K562 (cell line): ENCODE measurements at regions not wholly inside any gene's neighbourhood (a gene's known extent, or its start where the extent isn't known, plus 50 kb on each side); places are given as distances from the start of the nearest gene placed in this dataset.

Experiments used
- ATAC-seq: fragments of 200-7000 bp; cut with Tn5 transposase; 3 replicates; pipeline ENCODE4 v1.9.1; 2020; ENCODE audit warnings: moderate library complexity
- BruUV-seq: library from RNA; stranded (reverse); fragments of 400-500 nt; replicated peaks from 2 replicates; lab custom pipeline; 2021; lab: Mats Ljungman, UMichigan
- CTCF ChIA-PET: fragments of 300-600 bp; formaldehyde crosslinking; extraction: SDS; loops from one replicate; lab custom pipeline; 2021; ENCODE audit warnings: low intra/inter-chr PET ratio; lab: Yijun Ruan, JAX
- POLR2A ChIA-PET: fragments of 300-600, 350-650 bp; sonication (Branson Sonifier 250); formaldehyde crosslinking; extraction: SDS; loops from one replicate; lab custom pipeline; 2021; ENCODE audit warnings: antibody characterized with exemption, inconsistent platforms; lab: Yijun Ruan, JAX
- DNase-seq, 4 experiments: peaks; one replicate each; pipeline versions ENCODE4 v3.0.0 to v3.0.0-alpha.2; 2011 to 2018; ENCODE audit warnings: low spot score in 3 of 4, mixed read lengths in 3 of 4; ENCODE audit errors: extremely low read depth in 1 of 4
- FAIRE-seq: peaks from 2 replicates; lab custom pipeline; 2011; peaks lifted over from hg19 to GRCh38; lab: Jason Lieb, UNC
- H2AFZ ChIP-seq: 2 replicates; pipeline ENCODE4 v1.6.0; 2011; ENCODE audit warnings: low read depth, low read length, control low read depth, inconsistent platforms
- H3K27ac ChIP-seq: fragments of 200-600 bp; 3 replicates; pipeline ENCODE4 v1.8.0; 2011; ENCODE audit warnings: low read depth, mild to moderate bottlenecking, control low read depth, inconsistent platforms, low read length, moderate library complexity, mixed read lengths; ENCODE audit errors: extremely low read depth
- H3K27me3 ChIP-seq, 2 experiments: fragments of 300-600 bp in 1 of 2; 2 replicates in 1 of 2; 3 replicates in 1 of 2; pipeline versions ENCODE4 v1.6.0 to v1.8.0; 2011; ENCODE audit warnings: inconsistent platforms in 2 of 2, low read length in 2 of 2, mild to moderate bottlenecking in 1 of 2, mixed read lengths in 1 of 2, moderate library complexity in 1 of 2; ENCODE audit not compliant: control insufficient read depth in 2 of 2, insufficient read depth in 2 of 2
- H3K36me3 ChIP-seq: fragments of 300-600 bp; 3 replicates; pipeline ENCODE4 v1.8.0; 2011; ENCODE audit warnings: mild to moderate bottlenecking, low read length, inconsistent platforms; ENCODE audit not compliant: control insufficient read depth, insufficient read depth
- H3K4me1 ChIP-seq, 2 experiments: fragments of 200-600 bp in 1 of 2; replicated peaks in 1 of 2; 2 replicates in 1 of 2; 3 replicates in 1 of 2; pipeline versions ENCODE4 v1.5.1 to v1.8.0; 2011; ENCODE audit warnings: inconsistent platforms in 2 of 2, low read length in 2 of 2, mild to moderate bottlenecking in 1 of 2, mixed read lengths in 1 of 2, moderate library complexity in 1 of 2; ENCODE audit not compliant: control insufficient read depth in 2 of 2, insufficient read depth in 2 of 2
- H3K4me2 ChIP-seq: 2 replicates; pipeline ENCODE4 v1.6.1; 2011; ENCODE audit warnings: low read length, control low read depth, inconsistent platforms, mixed read lengths; ENCODE audit not compliant: insufficient read depth
- H3K4me3 ChIP-seq: fragments of 200-600 bp; sonication (generic), shearing (Covaris generic); 2 replicates; pipeline ENCODE4 v1.5.1; 2016; ENCODE audit warnings: control low read depth, inconsistent platforms
- H3K79me2 ChIP-seq: fragments of 200-600 bp; 3 replicates; pipeline ENCODE4 v1.8.0; 2011; ENCODE audit warnings: low read length, inconsistent platforms; ENCODE audit not compliant: control insufficient read depth, insufficient read depth
- H3K9ac ChIP-seq, 2 experiments: 2 replicates each; pipeline versions ENCODE4 v1.6.0 to v1.6.1; 2011; ENCODE audit warnings: low read depth in 2 of 2, low read length in 2 of 2, control low read depth in 1 of 2, inconsistent platforms in 1 of 2, mild to moderate bottlenecking in 1 of 2, mixed read lengths in 1 of 2; ENCODE audit not compliant: insufficient read depth in 1 of 2
- H3K9me1 ChIP-seq: one replicate; pipeline ENCODE4 v1.6.0; 2011; ENCODE audit warnings: inconsistent platforms, mild to moderate bottlenecking, low read length, moderate library complexity; ENCODE audit not compliant: control insufficient read depth, insufficient read depth
- H3K9me3 ChIP-seq: replicated peaks from 2 replicates; pipeline ENCODE4 v1.5.1; 2011; ENCODE audit warnings: low read depth, low read length, inconsistent platforms; ENCODE audit not compliant: control insufficient read depth, insufficient read depth
- H4K20me1 ChIP-seq: replicated peaks from 2 replicates; pipeline ENCODE4 v1.6.1; 2011; ENCODE audit warnings: low read length, inconsistent platforms, mixed read lengths; ENCODE audit not compliant: control insufficient read depth, insufficient read depth
- IRF2 ChIP-seq: sonication (generic); formaldehyde crosslinking; IDR thresholded peaks from 2 replicates; pipeline ENCODE4 v1.8.1; 2022; ENCODE audit warnings: mild to moderate bottlenecking, missing genetic modification reagents
- MCM7 ChIP-seq, 2 experiments: fragments of 450-650 bp; IDR thresholded peaks; 2 replicates each; pipeline ENCODE4 v1.6.1; 2016 to 2018
- TGIF2 ChIP-seq: sonication (generic); formaldehyde crosslinking; IDR thresholded peaks from 2 replicates; pipeline ENCODE4 v1.8.1; 2022; ENCODE audit warnings: mild to moderate bottlenecking, missing genetic modification reagents, moderate library complexity
- ZNF121 ChIP-seq: sonication (generic); formaldehyde crosslinking; conservative IDR thresholded peaks from 2 replicates; pipeline ENCODE4 v1.8.0; 2022; ENCODE audit warnings: missing genetic modification reagents
- ZNF134 ChIP-seq: fragments of 250-450 bp; sonication (Bioruptor Pico); conservative IDR thresholded peaks from 2 replicates; pipeline ENCODE4 v1.4.0; 2020
- ZNF24 ChIP-seq: fragments of 450-650 bp; IDR thresholded peaks from 2 replicates; pipeline ENCODE4 v1.6.1; 2016
- WGBS: fragments of 100-300 bp; shearing (Covaris generic); methylation state at CpG from one replicate; pipeline ENCODE4 v1.1.6; 2016; ENCODE audit warnings: low coverage, mixed read lengths; ENCODE audit not compliant: insufficient coverage; ENCODE audit errors: missing lambda C conversion rate; 5-methylcytosine and 5-hydroxymethylcytosine counted together
- in situ Hi-C: fragments of 300-500 bp; cut with MboI; formaldehyde crosslinking; loops from 4 replicates; pipeline ENCODE4 v1.15.0; 2018; ENCODE audit warnings: inconsistent platforms, mixed read lengths
- intact Hi-C: fragments of 100-400 bp; cut with micrococcal nuclease; formaldehyde crosslinking; loops from 2 replicates; pipeline ENCODE4 v1.14.2; 2022
- TF ChIP-seq, protein P1 (sequence below): fragments of 200-400 bp; formaldehyde crosslinking; IDR thresholded peaks from 2 replicates; pipeline ENCODE4 v1.6.1; 2017; ENCODE audit warnings: mild to moderate bottlenecking, low read depth, low read length, moderate library complexity

DNA sequence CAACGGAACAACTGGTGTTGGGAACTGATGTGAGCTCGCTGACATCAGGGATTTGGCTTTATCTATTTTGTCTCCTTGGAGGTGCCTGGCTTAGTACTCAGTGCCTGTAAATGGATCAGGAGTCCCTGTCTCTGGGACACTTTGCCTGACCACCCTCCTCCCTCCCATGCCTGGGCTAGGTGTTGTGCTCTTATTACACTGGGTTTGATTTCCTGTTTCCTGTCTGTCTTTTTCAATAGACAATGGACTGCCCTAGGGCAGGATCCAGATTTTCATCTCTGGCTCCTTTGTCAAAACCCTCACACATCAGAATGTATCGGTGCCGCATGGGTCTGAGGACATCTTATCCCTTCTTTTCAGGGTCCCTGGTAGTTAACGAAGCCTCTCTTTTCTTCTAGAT is 223.6 kb upstream of the ASIC2 start:
- ChIA-PET CTCF (interaction anchor here (0.7 kb wide), 1 partner anchor 11 kb away, joined by 3 read pairs; no protein-coding TSS in a partner anchor), POLR2A (no interaction called here)
- WGBS, result 16% methylated on average over 5 of the region's 5 CpGs
- intact Hi-C loops, result loop anchor here (5.0 kb wide), 1 partner anchor 69 kb away; no protein-coding TSS in a partner anchor
- no peak for FAIRE-seq
- in situ Hi-C loops, result no loop called here
- Histone ChIP-seq H3K4me2 (no peak overlapping the region), H3K9ac (no peak overlapping the region), H3K4me1 (peaks cover 0 to 8% of the 10 kb centered on the region in 2 experiments; a peak in 2 of 5 replicates), H3K9me1 (no peaks in the 10 kb centered on the region), H3K27me3 (peaks cover 11 to 30% of the 10 kb centered on the region in 2 experiments; a peak in 4 of 5 replicates), H3K4me3 (no peak overlapping the region), H3K9me3 (no peaks in the 10 kb centered on the region), H3K36me3 (no peaks in the 10 kb centered on the region), H2AFZ (no peak overlapping the region), H3K27ac (no peak overlapping the region), H4K20me1 (peaks cover 13% of the 10 kb centered on the region), H3K79me2 (no peaks in the 10 kb centered on the region)
- ATAC-seq, result no peak
- no TSS peak for BruUV-seq
- TF ChIP-seq IRF2 (CRISPR knock-in tag), result no peak
- TF ChIP-seq MCM7 (IDR thresholded peaks at IDR 0.05), result no peak
- TF ChIP-seq TGIF2 (CRISPR knock-in tag), result no peak
- no peak for TF ChIP-seq ZNF24
- no peak for TF ChIP-seq ZNF121 (CRISPR knock-in tag)
- no peak for TF ChIP-seq ZNF134
- TF ChIP-seq, protein P1, sequence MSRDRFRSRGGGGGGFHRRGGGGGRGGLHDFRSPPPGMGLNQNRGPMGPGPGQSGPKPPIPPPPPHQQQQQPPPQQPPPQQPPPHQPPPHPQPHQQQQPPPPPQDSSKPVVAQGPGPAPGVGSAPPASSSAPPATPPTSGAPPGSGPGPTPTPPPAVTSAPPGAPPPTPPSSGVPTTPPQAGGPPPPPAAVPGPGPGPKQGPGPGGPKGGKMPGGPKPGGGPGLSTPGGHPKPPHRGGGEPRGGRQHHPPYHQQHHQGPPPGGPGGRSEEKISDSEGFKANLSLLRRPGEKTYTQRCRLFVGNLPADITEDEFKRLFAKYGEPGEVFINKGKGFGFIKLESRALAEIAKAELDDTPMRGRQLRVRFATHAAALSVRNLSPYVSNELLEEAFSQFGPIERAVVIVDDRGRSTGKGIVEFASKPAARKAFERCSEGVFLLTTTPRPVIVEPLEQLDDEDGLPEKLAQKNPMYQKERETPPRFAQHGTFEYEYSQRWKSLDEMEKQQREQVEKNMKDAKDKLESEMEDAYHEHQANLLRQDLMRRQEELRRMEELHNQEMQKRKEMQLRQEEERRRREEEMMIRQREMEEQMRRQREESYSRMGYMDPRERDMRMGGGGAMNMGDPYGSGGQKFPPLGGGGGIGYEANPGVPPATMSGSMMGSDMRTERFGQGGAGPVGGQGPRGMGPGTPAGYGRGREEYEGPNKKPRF, result no peak
- TF ChIP-seq, all 486 proteins: peak for 0
- no peak for DNase-seq
